Glutamatergic neuron (in vitro differentiated cells): ENCODE measurements at regions not wholly inside any gene's neighbourhood (a gene's known extent, or its start where the extent isn't known, plus 50 kb on each side); places are given as distances from the start of the nearest gene placed in this dataset.

ENCODE experiments used
- DNase-seq: peaks from one replicate; pipeline ENCODE4 v3.0.0; 2022
- H3K27ac Mint-ChIP-seq: one replicate; pipeline ENCODE4 v1.8.0; 2020; ENCODE audit warnings: mild to moderate bottlenecking, mixed read lengths, inconsistent platforms; ENCODE audit not compliant: unreplicated experiment
- H3K27me3 Mint-ChIP-seq: one replicate; pipeline ENCODE4 v1.8.0; 2020; ENCODE audit warnings: mild to moderate bottlenecking, moderate library complexity, mixed read lengths, inconsistent platforms; ENCODE audit not compliant: unreplicated experiment
- H3K36me3 Mint-ChIP-seq: one replicate; pipeline ENCODE4 v1.8.0; 2020; ENCODE audit warnings: mild to moderate bottlenecking, mixed read lengths, inconsistent platforms; ENCODE audit not compliant: unreplicated experiment
- H3K4me1 Mint-ChIP-seq: one replicate; pipeline ENCODE4 v1.8.0; 2020; ENCODE audit warnings: mild to moderate bottlenecking, low read depth, mixed read lengths, inconsistent platforms; ENCODE audit not compliant: unreplicated experiment
- H3K4me3 Mint-ChIP-seq: one replicate; pipeline ENCODE4 v1.8.0; 2020; ENCODE audit warnings: mild to moderate bottlenecking, mixed read lengths, inconsistent platforms; ENCODE audit not compliant: unreplicated experiment
- H3K9me3 Mint-ChIP-seq: one replicate; pipeline ENCODE4 v1.8.0; 2020; ENCODE audit warnings: mild to moderate bottlenecking, moderate library complexity, mixed read lengths, inconsistent platforms; ENCODE audit not compliant: unreplicated experiment
- TF ChIP-seq, protein P1 (sequence below): fragments of 200-600 bp; sonication (generic); IDR thresholded peaks from one replicate; pipeline ENCODE4 v1.5.0; 2021; ENCODE audit not compliant: partially characterized antibody, unreplicated experiment

DNA sequence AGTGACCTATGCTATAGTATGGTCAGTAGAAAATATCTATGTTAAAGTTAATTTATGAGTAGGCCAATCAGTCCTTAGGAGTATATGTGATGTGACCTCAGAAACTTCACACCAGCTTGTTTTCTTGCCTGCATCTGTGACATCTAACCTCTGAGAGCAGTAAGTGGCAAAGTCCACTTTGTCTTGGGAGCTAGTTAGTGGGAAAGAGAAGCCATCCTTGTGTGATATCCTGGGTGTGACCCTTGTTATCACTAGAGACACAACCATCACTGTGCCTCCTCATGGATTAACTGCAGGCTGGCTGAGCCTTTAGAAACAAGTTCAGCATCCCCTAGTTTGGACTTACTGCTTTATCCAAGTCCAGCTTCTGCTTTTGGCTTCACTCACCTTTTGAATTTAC, 170.6 kb upstream of the STXBP6 start:
- Mint-ChIP-seq H3K36me3 (no peaks in the 10 kb centered on the region), H3K4me3 (no peak overlapping the region), H3K27me3 (peaks cover 2% of the 10 kb centered on the region), H3K4me1 (peaks cover 3% of the 10 kb centered on the region), H3K27ac (no peak overlapping the region), H3K9me3 (no peaks in the 10 kb centered on the region)
- TF ChIP-seq, protein P1, sequence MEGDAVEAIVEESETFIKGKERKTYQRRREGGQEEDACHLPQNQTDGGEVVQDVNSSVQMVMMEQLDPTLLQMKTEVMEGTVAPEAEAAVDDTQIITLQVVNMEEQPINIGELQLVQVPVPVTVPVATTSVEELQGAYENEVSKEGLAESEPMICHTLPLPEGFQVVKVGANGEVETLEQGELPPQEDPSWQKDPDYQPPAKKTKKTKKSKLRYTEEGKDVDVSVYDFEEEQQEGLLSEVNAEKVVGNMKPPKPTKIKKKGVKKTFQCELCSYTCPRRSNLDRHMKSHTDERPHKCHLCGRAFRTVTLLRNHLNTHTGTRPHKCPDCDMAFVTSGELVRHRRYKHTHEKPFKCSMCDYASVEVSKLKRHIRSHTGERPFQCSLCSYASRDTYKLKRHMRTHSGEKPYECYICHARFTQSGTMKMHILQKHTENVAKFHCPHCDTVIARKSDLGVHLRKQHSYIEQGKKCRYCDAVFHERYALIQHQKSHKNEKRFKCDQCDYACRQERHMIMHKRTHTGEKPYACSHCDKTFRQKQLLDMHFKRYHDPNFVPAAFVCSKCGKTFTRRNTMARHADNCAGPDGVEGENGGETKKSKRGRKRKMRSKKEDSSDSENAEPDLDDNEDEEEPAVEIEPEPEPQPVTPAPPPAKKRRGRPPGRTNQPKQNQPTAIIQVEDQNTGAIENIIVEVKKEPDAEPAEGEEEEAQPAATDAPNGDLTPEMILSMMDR = no peak
- no peak for DNase-seq

GRCh38 chr14:25215607-25216006, 165.7 kb upstream of the STXBP6 start:
- H3K9me3 Mint-ChIP-seq = no peaks in the 10 kb centered on the region
- H3K36me3 Mint-ChIP-seq = no peaks in the 10 kb centered on the region
- no peak overlapping the region for H3K4me3 Mint-ChIP-seq
- DNase-seq = no peak
- peaks cover 2% of the 10 kb centered on the region for H3K27me3 Mint-ChIP-seq
- TF ChIP-seq, protein P1 = no peak
- no peak overlapping the region for H3K27ac Mint-ChIP-seq
- no peaks in the 10 kb centered on the region for H3K4me1 Mint-ChIP-seq

DNA sequence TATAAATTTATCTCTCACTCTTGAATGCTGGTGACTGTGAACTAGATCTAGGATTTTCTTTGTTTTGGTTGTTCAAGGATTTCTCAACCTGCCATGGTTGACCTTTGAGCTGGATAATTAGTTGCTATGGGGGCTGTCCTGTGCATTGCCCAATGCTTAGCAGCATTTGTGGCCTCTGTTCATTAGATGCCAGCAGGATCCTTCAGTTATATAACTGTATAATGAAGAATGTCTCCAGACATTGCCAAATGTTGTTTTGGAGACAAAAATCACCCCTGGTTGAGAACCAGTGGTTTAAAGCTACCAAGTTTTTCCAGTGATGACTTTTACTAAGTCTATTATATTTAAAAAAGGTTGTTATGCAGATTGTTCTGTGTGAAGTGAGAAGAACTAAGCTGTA, 147.9 kb upstream of the STXBP6 start:
- Mint-ChIP-seq H3K27me3 (peaks cover 1% of the 10 kb centered on the region), H3K9me3 (peaks cover 4% of the 10 kb centered on the region), H3K36me3 (peaks cover 9% of the 10 kb centered on the region), H3K27ac (no peak overlapping the region), H3K4me1 (no peaks in the 10 kb centered on the region), H3K4me3 (no peak overlapping the region)
- no peak for DNase-seq
- TF ChIP-seq, protein P1 = no peak

DNA sequence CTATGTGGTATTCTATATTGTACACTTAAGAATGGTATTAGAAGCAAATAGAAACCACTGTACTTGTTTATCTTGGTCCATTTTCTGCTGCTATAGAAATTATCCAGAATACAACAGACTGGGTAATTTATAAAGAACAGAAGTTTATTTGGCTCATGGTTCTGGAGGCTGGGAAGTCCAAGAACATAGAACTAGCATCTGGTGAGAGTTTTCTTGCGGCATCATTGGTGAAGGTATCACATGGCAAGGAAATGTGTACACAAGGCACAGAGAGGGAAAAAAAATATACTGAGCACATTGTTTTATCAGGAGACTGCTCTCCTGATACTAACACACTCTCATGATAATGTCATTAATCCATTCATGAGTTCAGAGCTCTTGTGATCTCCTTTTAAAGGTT, 130.3 kb upstream of the STXBP6 start:
- no peak overlapping the region for H3K27ac Mint-ChIP-seq
- TF ChIP-seq, protein P1 = no peak
- no peak for DNase-seq
- H3K4me1 Mint-ChIP-seq = no peaks in the 10 kb centered on the region
- peaks cover 5% of the 10 kb centered on the region for H3K9me3 Mint-ChIP-seq
- no peak overlapping the region for H3K4me3 Mint-ChIP-seq
- peaks cover 17% of the 10 kb centered on the region for H3K36me3 Mint-ChIP-seq
- peaks cover 2% of the 10 kb centered on the region for H3K27me3 Mint-ChIP-seq

GRCh38 chr14:25178255-25178654, 128.3 kb upstream of the STXBP6 start:
- no peak overlapping the region for H3K4me3 Mint-ChIP-seq
- H3K27me3 Mint-ChIP-seq = no peaks in the 10 kb centered on the region
- peaks cover 12% of the 10 kb centered on the region for H3K36me3 Mint-ChIP-seq
- peaks cover 5% of the 10 kb centered on the region for H3K9me3 Mint-ChIP-seq
- TF ChIP-seq, protein P1 = no peak
- H3K27ac Mint-ChIP-seq = no peak overlapping the region
- H3K4me1 Mint-ChIP-seq = no peaks in the 10 kb centered on the region
- DNase-seq = no peak
